Uterus (tissue), 3 donors: ENCODE measurements at regions not wholly inside any gene's neighbourhood (a gene's known extent, or its start where the extent isn't known, plus 50 kb on each side); places are given as distances from the start of the nearest gene placed in this dataset.

Source experiments
- DNase-seq, 2 donors: peaks; one replicate each; pipeline ENCODE4 v3.0.0-alpha.2; 2019 to 2020
- H3K27ac ChIP-seq, 2 donors: fragments of 200-600 bp; sonication (generic); 1 replicate in 1 of 2; 2 replicates in 1 of 2; pipeline ENCODE4 v1.5.1; 2016 to 2018
- H3K27me3 ChIP-seq, 2 donors: fragments of 200-600 bp; sonication (generic); one replicate each; pipeline ENCODE4 v1.5.1; 2018 to 2019; ENCODE audit warnings: control low read depth in 1 of 2
- H3K36me3 ChIP-seq, 2 donors: fragments of 200-600 bp; sonication (generic); one replicate each; pipeline ENCODE4 v1.5.1; 2019; ENCODE audit warnings: control low read depth in 1 of 2
- H3K4me1 ChIP-seq, 2 donors: fragments of 200-600 bp; sonication (generic); one replicate each; pipeline ENCODE4 v1.5.1; 2018 to 2019; ENCODE audit warnings: control low read depth in 1 of 2
- H3K4me3 ChIP-seq, 2 donors: fragments of 200-600 bp; sonication (generic); 1 replicate in 1 of 2; 2 replicates in 1 of 2; pipeline ENCODE4 v1.5.1; 2018 to 2019; ENCODE audit warnings: mild to moderate bottlenecking in 1 of 2
- H3K9me3 ChIP-seq, 2 donors: fragments of 200-600 bp; sonication (generic); one replicate each; pipeline ENCODE4 v1.5.1; 2019; ENCODE audit warnings: control low read depth in 1 of 2
- POLR2A ChIP-seq, 2 donors: fragments of 450-650 bp; IDR thresholded peaks; one replicate each; pipeline ENCODE4 v1.6.1; 2016; ENCODE audit warnings: antibody characterized with exemption in 2 of 2, mild to moderate bottlenecking in 1 of 2, moderate library complexity in 1 of 2
- intact Hi-C: fragments of 100-400 bp; cut with DNase I; formaldehyde crosslinking; loops from one replicate; pipeline ENCODE4 v1.15.1; 2023; ENCODE audit warnings: low total_unique reads
- TF ChIP-seq, protein P1 (sequence below), 4 experiments: fragments of 200-600 bp in 2 of 4; fragments of 450-650 bp in 2 of 4; sonication (generic) in 2 of 4; IDR thresholded peaks; one replicate each; pipeline ENCODE4 v1.5.1; 2016 to 2019; ENCODE audit warnings: antibody characterized with exemption in 4 of 4, mild to moderate bottlenecking in 2 of 4, moderate library complexity in 1 of 4
- donor health status: DM: yes; HTN: yes; CAD: no.

DNA sequence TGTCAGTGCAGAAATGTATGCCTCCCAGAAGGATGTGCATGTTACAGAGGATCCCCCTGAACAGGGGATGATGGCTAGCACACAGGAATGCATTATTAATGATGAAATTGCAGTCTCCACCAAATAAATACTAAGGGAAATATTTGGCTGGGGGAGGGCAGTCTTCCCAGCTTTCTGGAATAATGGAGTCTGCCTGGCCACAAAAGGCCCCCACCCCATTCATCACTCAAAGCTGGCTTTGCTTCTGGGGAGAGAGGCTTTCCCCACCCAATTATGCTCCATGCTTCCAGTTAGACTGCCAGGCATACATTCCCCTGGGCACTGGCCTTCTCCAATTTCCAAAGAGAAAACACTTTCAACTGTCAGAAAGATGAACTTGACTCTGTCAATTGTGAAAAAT lies 302.7 kb downstream of the SIPA1L2 start:
- H3K4me1 ChIP-seq: no peaks in the 10 kb centered on the region
- no peaks in the 10 kb centered on the region for H3K36me3 ChIP-seq
- H3K27me3 ChIP-seq: no peaks in the 10 kb centered on the region
- no peak for TF ChIP-seq POLR2A (IDR thresholded peaks at IDR 0.05)
- TF ChIP-seq, protein P1, sequence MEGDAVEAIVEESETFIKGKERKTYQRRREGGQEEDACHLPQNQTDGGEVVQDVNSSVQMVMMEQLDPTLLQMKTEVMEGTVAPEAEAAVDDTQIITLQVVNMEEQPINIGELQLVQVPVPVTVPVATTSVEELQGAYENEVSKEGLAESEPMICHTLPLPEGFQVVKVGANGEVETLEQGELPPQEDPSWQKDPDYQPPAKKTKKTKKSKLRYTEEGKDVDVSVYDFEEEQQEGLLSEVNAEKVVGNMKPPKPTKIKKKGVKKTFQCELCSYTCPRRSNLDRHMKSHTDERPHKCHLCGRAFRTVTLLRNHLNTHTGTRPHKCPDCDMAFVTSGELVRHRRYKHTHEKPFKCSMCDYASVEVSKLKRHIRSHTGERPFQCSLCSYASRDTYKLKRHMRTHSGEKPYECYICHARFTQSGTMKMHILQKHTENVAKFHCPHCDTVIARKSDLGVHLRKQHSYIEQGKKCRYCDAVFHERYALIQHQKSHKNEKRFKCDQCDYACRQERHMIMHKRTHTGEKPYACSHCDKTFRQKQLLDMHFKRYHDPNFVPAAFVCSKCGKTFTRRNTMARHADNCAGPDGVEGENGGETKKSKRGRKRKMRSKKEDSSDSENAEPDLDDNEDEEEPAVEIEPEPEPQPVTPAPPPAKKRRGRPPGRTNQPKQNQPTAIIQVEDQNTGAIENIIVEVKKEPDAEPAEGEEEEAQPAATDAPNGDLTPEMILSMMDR (IDR thresholded peaks at IDR 0.05): no peak
- intact Hi-C loops: no loop called here
- no peak overlapping the region for H3K27ac ChIP-seq
- H3K9me3 ChIP-seq: no peaks in the 10 kb centered on the region
- H3K4me3 ChIP-seq: no peak overlapping the region
- DNase-seq: no peak

DNA sequence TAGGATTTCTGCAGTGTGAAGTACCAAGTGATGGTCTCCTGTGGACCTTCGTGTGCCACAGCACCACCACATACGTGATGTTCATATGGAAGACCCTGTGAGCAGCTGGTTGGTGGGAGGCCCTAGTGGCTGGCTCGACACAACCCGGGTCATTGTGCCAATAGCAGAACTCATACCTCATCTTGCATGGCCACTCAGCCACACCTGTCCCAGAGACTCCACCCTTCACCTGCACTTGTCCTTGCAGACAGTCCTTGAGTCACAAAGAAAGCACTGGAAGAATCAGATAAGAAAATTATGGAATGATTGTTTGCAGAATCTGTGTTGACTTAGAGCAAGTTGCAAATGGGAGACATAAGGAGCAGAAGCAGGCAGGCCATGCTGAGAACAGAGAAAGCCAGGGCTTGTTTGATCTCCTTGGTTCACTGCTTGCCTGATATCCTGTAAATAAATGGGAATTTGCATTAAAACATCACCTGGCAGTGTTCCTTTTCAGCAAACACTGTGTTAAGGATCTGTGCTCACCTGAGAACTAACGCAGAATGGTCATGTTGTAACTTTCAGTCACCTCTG lies 307.7 kb downstream of the SIPA1L2 start:
- Histone ChIP-seq H3K4me3 (no peak overlapping the region), H3K27me3 (no peaks in the 10 kb centered on the region), H3K36me3 (no peaks in the 10 kb centered on the region), H3K9me3 (no peaks in the 10 kb centered on the region), H3K4me1 (no peaks in the 10 kb centered on the region), H3K27ac (no peak overlapping the region)
- no peak for DNase-seq
- intact Hi-C loops: no loop called here
- no peak for TF ChIP-seq POLR2A (IDR thresholded peaks at IDR 0.05)
- TF ChIP-seq, protein P1 (IDR thresholded peaks at IDR 0.05): no peak

DNA sequence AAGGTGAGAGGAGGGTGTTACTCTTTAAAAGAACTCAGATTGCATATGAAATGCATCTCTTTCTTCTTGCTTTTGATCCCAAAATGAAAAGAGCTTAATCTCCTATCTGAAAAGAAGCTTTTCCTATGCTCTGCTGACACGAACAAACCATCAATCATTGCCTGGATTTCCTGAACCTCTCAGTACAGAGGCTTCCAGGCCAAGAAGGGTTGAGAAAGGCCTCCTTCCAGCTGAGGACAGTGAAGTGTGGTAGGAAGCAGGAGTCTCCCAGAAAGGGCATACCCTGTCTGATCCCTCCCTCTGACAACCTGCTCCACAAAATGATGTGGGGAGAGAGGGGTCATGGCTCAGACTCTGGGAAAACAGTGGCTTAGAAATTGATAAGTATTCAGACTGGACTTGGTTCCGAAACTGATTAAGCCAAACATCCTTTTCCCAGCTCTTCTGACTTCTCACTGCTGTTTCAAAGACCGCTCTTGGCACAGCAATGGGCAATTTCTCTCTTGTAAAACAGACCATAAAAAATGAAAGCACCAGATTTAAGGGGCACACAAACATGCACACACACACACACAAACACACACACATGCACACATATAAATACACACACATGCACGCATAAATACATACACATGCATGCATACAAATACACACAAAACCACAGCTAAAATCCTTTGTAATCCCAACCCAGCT lies 310.3 kb downstream of the SIPA1L2 start:
- no peak for DNase-seq
- intact Hi-C loops: no loop called here
- H3K9me3 ChIP-seq: no peaks in the 10 kb centered on the region
- no peaks in the 10 kb centered on the region for H3K27me3 ChIP-seq
- no peak for TF ChIP-seq POLR2A (IDR thresholded peaks at IDR 0.05)
- TF ChIP-seq, protein P1 (IDR thresholded peaks at IDR 0.05): no peak
- no peaks in the 10 kb centered on the region for H3K4me1 ChIP-seq
- no peak overlapping the region for H3K27ac ChIP-seq
- H3K36me3 ChIP-seq: no peaks in the 10 kb centered on the region
- no peak overlapping the region for H3K4me3 ChIP-seq

DNA sequence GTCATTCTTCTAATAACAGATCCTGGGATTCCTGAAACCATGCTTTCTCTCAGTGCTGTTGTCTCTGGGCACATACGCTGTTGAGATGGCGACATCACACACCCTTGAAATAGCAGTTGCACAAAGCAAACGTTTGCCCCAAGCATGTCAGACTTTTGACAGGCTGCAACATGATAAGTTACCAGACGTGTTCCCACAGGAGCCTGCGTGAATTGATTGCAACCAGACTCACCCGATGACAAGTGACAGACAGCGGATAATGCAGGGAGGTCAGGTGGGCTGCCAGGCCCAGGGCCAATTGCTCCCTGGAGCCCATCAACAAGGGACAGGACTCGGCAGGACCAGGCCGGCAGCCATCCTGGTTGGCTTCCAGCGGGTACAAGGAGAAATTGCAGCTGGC lies 310.9 kb downstream of the SIPA1L2 start:
- Histone ChIP-seq H3K27me3 (no peaks in the 10 kb centered on the region), H3K4me1 (no peaks in the 10 kb centered on the region), H3K9me3 (no peaks in the 10 kb centered on the region), H3K27ac (no peak overlapping the region), H3K36me3 (no peaks in the 10 kb centered on the region), H3K4me3 (no peak overlapping the region)
- no peak for DNase-seq
- intact Hi-C loops: no loop called here
- TF ChIP-seq, protein P1 (IDR thresholded peaks at IDR 0.05): no peak
- no peak for TF ChIP-seq POLR2A (IDR thresholded peaks at IDR 0.05)

DNA sequence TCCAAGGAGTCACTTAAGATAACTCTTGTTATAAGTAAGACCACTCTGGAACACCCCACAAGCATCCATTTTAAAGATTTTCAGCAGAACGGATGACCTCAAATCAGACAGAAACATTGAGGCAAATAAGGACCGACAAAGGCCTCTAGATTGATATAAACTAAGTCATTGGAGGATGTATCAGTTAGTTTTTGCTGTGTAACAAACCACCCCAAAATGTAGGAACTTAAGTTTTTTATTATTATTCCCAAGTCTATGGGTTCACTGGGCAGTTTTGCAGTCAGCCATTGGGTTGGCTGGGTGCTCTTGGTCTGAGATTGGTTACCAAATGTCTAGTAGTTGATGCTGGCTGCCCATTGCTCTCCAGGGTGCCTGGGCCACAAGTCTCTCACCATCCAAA lies 311.8 kb downstream of the SIPA1L2 start:
- TF ChIP-seq, protein P1 (IDR thresholded peaks at IDR 0.05): no peak
- TF ChIP-seq POLR2A (IDR thresholded peaks at IDR 0.05): no peak
- intact Hi-C loops: no loop called here

More for the DNA sequence above, 311.8 kb downstream of the SIPA1L2 start:
- no peak for DNase-seq
- Histone ChIP-seq H3K9me3 (no peaks in the 10 kb centered on the region), H3K4me3 (no peak overlapping the region), H3K36me3 (no peaks in the 10 kb centered on the region), H3K27me3 (no peaks in the 10 kb centered on the region), H3K4me1 (no peaks in the 10 kb centered on the region), H3K27ac (no peak overlapping the region)
